CD14-positive monocyte (primary cell): ENCODE measurements at regions not wholly inside any gene's neighbourhood (a gene's known extent, or its start where the extent isn't known, plus 50 kb on each side); places are given as distances from the start of the nearest gene placed in this dataset.

Source experiments
- DNase-seq, 3 donors: peaks; one replicate each; pipeline ENCODE4 v3.0.0-alpha.2; 2011 to 2022
- H2AFZ ChIP-seq: 2 replicates; pipeline ENCODE4 v1.6.0; 2012; ENCODE audit warnings: mild to moderate bottlenecking, low read depth, low read length, inconsistent platforms; ENCODE audit not compliant: insufficient read depth, poor library complexity, severe bottlenecking
- H3K27ac ChIP-seq, 2 donors: 1 replicate in 1 of 2; 2 replicates in 1 of 2; pipeline ENCODE4 v1.5.1; 2012 to 2013; ENCODE audit warnings: low read length in 2 of 2, control low read depth in 1 of 2, inconsistent platforms in 1 of 2, low read depth in 1 of 2, mild to moderate bottlenecking in 1 of 2
- H3K27me3 ChIP-seq, 2 donors: one replicate each; pipeline versions ENCODE4 v1.6.0 to v1.6.1; 2011 to 2013; ENCODE audit warnings: low read length in 2 of 2; ENCODE audit not compliant: control insufficient read depth in 2 of 2, insufficient read depth in 2 of 2
- H3K36me3 ChIP-seq, 2 donors: replicated peaks in 1 of 2; 1 replicate in 1 of 2; 2 replicates in 1 of 2; pipeline versions ENCODE4 v1.5.1 to v1.6.1; 2012 to 2013; ENCODE audit warnings: low read length in 2 of 2, control low read depth in 1 of 2, inconsistent platforms in 1 of 2, mild to moderate bottlenecking in 1 of 2; ENCODE audit not compliant: insufficient read depth in 2 of 2, control insufficient read depth in 1 of 2
- H3K4me1 ChIP-seq, 2 donors: 1 replicate in 1 of 2; 2 replicates in 1 of 2; pipeline versions ENCODE4 v1.5.1 to v1.6.1; 2012 to 2013; ENCODE audit warnings: low read length in 2 of 2, control low read depth in 1 of 2, inconsistent platforms in 1 of 2, mild to moderate bottlenecking in 1 of 2, moderate library complexity in 1 of 2; ENCODE audit not compliant: insufficient read depth in 2 of 2, control insufficient read depth in 1 of 2
- H3K4me2 ChIP-seq: replicated peaks from 2 replicates; pipeline ENCODE3; 2012; ENCODE audit warnings: low read length, moderate library complexity, mild to moderate bottlenecking; ENCODE audit not compliant: poor library complexity, severe bottlenecking; ENCODE audit errors: extremely low read depth
- H3K4me3 ChIP-seq, 3 experiments: fragments of 200-600 bp in 1 of 3; sonication (generic) in 1 of 3; replicated peaks in 1 of 3; 1 replicate in 2 of 3; 2 replicates in 1 of 3; pipeline ENCODE4 v1.5.1; 2011 to 2013; ENCODE audit warnings: low read length in 3 of 3, mild to moderate bottlenecking in 3 of 3, control low read depth in 2 of 3, low read depth in 2 of 3, inconsistent platforms in 1 of 3, moderate library complexity in 1 of 3
- H3K79me2 ChIP-seq: 2 replicates; pipeline ENCODE4 v1.6.0; 2012; ENCODE audit warnings: mild to moderate bottlenecking, control low read depth, inconsistent platforms, low read length, moderate library complexity; ENCODE audit not compliant: insufficient read depth
- H3K9ac ChIP-seq: 2 replicates; pipeline ENCODE4 v1.6.0; 2017; ENCODE audit warnings: low read length, mild to moderate bottlenecking; ENCODE audit not compliant: insufficient read depth, poor library complexity, severe bottlenecking
- H3K9me3 ChIP-seq, 2 donors: replicated peaks in 1 of 2; 1 replicate in 1 of 2; 2 replicates in 1 of 2; pipeline versions ENCODE4 v1.5.1 to v1.6.1; 2012 to 2013; ENCODE audit warnings: low read length in 2 of 2, control low read depth in 1 of 2; ENCODE audit not compliant: control insufficient read depth in 1 of 2, insufficient read depth in 1 of 2
- H4K20me1 ChIP-seq: 2 replicates; pipeline ENCODE4 v1.6.0; 2012; ENCODE audit warnings: mild to moderate bottlenecking, low read length, control low read depth, moderate library complexity; ENCODE audit not compliant: insufficient read depth
- H3K27ac Mint-ChIP-seq, 7 donors: one replicate each; pipeline ENCODE4 v1.8.0; 2020; ENCODE audit warnings: mild to moderate bottlenecking in 7 of 7, mixed read lengths in 7 of 7, moderate library complexity in 6 of 7, inconsistent platforms in 2 of 7
- H3K27me3 Mint-ChIP-seq, 3 donors: one replicate each; pipeline ENCODE4 v1.8.0; 2021 to 2022; ENCODE audit warnings: low read depth in 3 of 3, mild to moderate bottlenecking in 3 of 3, mixed read lengths in 3 of 3, moderate library complexity in 3 of 3, inconsistent platforms in 1 of 3
- H3K36me3 Mint-ChIP-seq, 2 donors: one replicate each; pipeline ENCODE4 v1.8.0; 2020; ENCODE audit warnings: mixed read lengths in 2 of 2, inconsistent platforms in 1 of 2, mild to moderate bottlenecking in 1 of 2
- H3K4me1 Mint-ChIP-seq: one replicate; pipeline ENCODE4 v1.8.0; 2020; ENCODE audit warnings: mild to moderate bottlenecking, mixed read lengths
- H3K4me3 Mint-ChIP-seq, 2 donors: one replicate each; pipeline ENCODE4 v1.8.0; 2020; ENCODE audit warnings: mild to moderate bottlenecking in 2 of 2, mixed read lengths in 2 of 2, moderate library complexity in 1 of 2
- H3K9me3 Mint-ChIP-seq, 7 donors: one replicate each; pipeline ENCODE4 v1.8.0; 2020 to 2022; ENCODE audit warnings: mixed read lengths in 7 of 7, mild to moderate bottlenecking in 6 of 7, moderate library complexity in 6 of 7, inconsistent platforms in 2 of 7
- CTCF ChIP-seq: fragments of 200-600 bp; IDR thresholded peaks from one replicate; pipeline ENCODE4 v1.8.0; 2022; ENCODE audit warnings: antibody characterized with exemption, mild to moderate bottlenecking
- WGBS: methylation state at CpG from one replicate; pipeline ENCODE4 v1.1.5; 2013; ENCODE audit warnings: missing lambda C conversion rate; ENCODE audit not compliant: insufficient coverage; 5-methylcytosine and 5-hydroxymethylcytosine counted together
- intact Hi-C, 2 donors: fragments of 100-400 bp; cut with micrococcal nuclease; formaldehyde crosslinking; loops; one replicate each; pipeline versions ENCODE4 v1.15.0 to v1.15.1; 2023

GRCh38 chr2:139099721-139100120 is 319.5 kb upstream of the NXPH2 start:
- no peak overlapping the region for H3K4me3 ChIP-seq

GRCh38 chr2:139098961-139099360 is 318.8 kb upstream of the NXPH2 start:
- Histone ChIP-seq H4K20me1 (no peaks in the 10 kb centered on the region), H3K9ac (no peak overlapping the region), H3K4me1 (no peaks in the 10 kb centered on the region), H3K27me3 (no peaks in the 10 kb centered on the region), H3K79me2 (no peaks in the 10 kb centered on the region), H3K27ac (no peak overlapping the region), H3K36me3 (no peaks in the 10 kb centered on the region), H3K9me3 (peaks cover 0 to 8% of the 10 kb centered on the region in 2 donors), H3K4me3 (no peak overlapping the region), H2AFZ (no peak overlapping the region), H3K4me2 (no peak overlapping the region)
- intact Hi-C loops = no loop called here
- Mint-ChIP-seq H3K36me3 (no peaks in the 10 kb centered on the region), H3K4me3 (no peak overlapping the region), H3K9me3 (peaks cover 0 to 4% (median 2%) of the 10 kb centered on the region in 7 donors), H3K27me3 (no peaks in the 10 kb centered on the region), H3K27ac (no peak overlapping the region), H3K4me1 (no peaks in the 10 kb centered on the region)
- DNase-seq = no peak
- no peak for TF ChIP-seq CTCF
- no CpG with 5 or more reads among the region's 2 CpGs for WGBS

More at GRCh38 chr2:139099721-139100120, 319.5 kb upstream of the NXPH2 start:
- no peak for DNase-seq
- Histone ChIP-seq H3K9me3 (peaks cover 0 to 8% of the 10 kb centered on the region in 2 donors), H3K79me2 (no peaks in the 10 kb centered on the region), H3K27ac (no peak overlapping the region), H3K9ac (no peak overlapping the region), H3K36me3 (no peaks in the 10 kb centered on the region), H3K4me2 (no peak overlapping the region), H4K20me1 (no peaks in the 10 kb centered on the region), H3K27me3 (no peaks in the 10 kb centered on the region), H2AFZ (no peak overlapping the region), H3K4me1 (no peaks in the 10 kb centered on the region)
- TF ChIP-seq CTCF = no peak
- peaks cover 0 to 5% (median 2%) of the 10 kb centered on the region in 7 donors for H3K9me3 Mint-ChIP-seq
- intact Hi-C loops = no loop called here
- no peak overlapping the region for H3K4me3 Mint-ChIP-seq
- no peaks in the 10 kb centered on the region for H3K36me3 Mint-ChIP-seq
- H3K4me1 Mint-ChIP-seq = no peaks in the 10 kb centered on the region
- WGBS = no CpG with 5 or more reads among the region's 1 CpG
- H3K27me3 Mint-ChIP-seq = no peaks in the 10 kb centered on the region
- no peak overlapping the region for H3K27ac Mint-ChIP-seq
